Endodermal cell (in vitro differentiated cells): ENCODE measurements at regions not wholly inside any gene's neighbourhood (a gene's known extent, or its start where the extent isn't known, plus 50 kb on each side); places are given as distances from the start of the nearest gene placed in this dataset.

Source experiments
- DNase-seq: peaks from one replicate; pipeline ENCODE4 v3.0.0-alpha.2; 2017
- H3K27ac ChIP-seq: 2 replicates; pipeline ENCODE4 v1.5.1; 2013; ENCODE audit warnings: mild to moderate bottlenecking, low read depth, low read length, moderate library complexity
- H3K27me3 ChIP-seq: 2 replicates; pipeline ENCODE4 v1.6.1; 2013; ENCODE audit warnings: mild to moderate bottlenecking, low read length, moderate library complexity; ENCODE audit not compliant: insufficient read depth, control insufficient read depth, poor library complexity, severe bottlenecking
- H3K36me3 ChIP-seq: 2 replicates; pipeline ENCODE4 v1.7.0; 2013; ENCODE audit warnings: mild to moderate bottlenecking, low read length, moderate library complexity; ENCODE audit not compliant: control insufficient read depth, insufficient read depth
- H3K4me1 ChIP-seq: one replicate; pipeline ENCODE4 v1.7.0; 2013; ENCODE audit warnings: low read length; ENCODE audit not compliant: control insufficient read depth, insufficient read depth
- H3K4me3 ChIP-seq: 2 replicates; pipeline ENCODE4 v1.5.1; 2013; ENCODE audit warnings: mild to moderate bottlenecking, low read length, moderate library complexity
- H3K9ac ChIP-seq: 2 replicates; pipeline ENCODE4 v1.6.1; 2013; ENCODE audit warnings: mild to moderate bottlenecking, low read length, moderate library complexity; ENCODE audit not compliant: poor library complexity, severe bottlenecking; ENCODE audit errors: extremely low read depth
- H3K9me3 ChIP-seq: 2 replicates; pipeline ENCODE4 v1.6.1; 2013; ENCODE audit warnings: mild to moderate bottlenecking, low read length, moderate library complexity; ENCODE audit not compliant: control insufficient read depth
- H3K27ac Mint-ChIP-seq: 2 replicates; pipeline ENCODE4 v1.8.0; 2020; ENCODE audit warnings: mixed read lengths
- H3K27me3 Mint-ChIP-seq: 2 replicates; pipeline ENCODE4 v1.8.0; 2021; ENCODE audit warnings: mild to moderate bottlenecking, mixed read lengths; ENCODE audit not compliant: insufficient read depth
- H3K36me3 Mint-ChIP-seq: 2 replicates; pipeline ENCODE4 v1.8.0; 2020; ENCODE audit warnings: low read depth, mixed read lengths
- H3K4me1 Mint-ChIP-seq: 2 replicates; pipeline ENCODE4 v1.8.0; 2020; ENCODE audit warnings: mixed read lengths
- H3K4me3 Mint-ChIP-seq: 2 replicates; pipeline ENCODE4 v1.8.0; 2020; ENCODE audit warnings: mild to moderate bottlenecking, moderate library complexity, mixed read lengths
- H3K9me3 Mint-ChIP-seq: 2 replicates; pipeline ENCODE4 v1.8.0; 2020; ENCODE audit warnings: mild to moderate bottlenecking, mixed read lengths
- WGBS, 2 experiments: methylation state at CpG; one replicate each; pipeline versions ENCODE4 v1.1.5 to v1.1.7; 2013; ENCODE audit warnings: missing lambda C conversion rate in 2 of 2, mixed read lengths in 1 of 2; ENCODE audit not compliant: insufficient coverage in 1 of 2, insufficient read length in 1 of 2; 5-methylcytosine and 5-hydroxymethylcytosine counted together
- TF ChIP-seq, protein P1 (sequence below): fragments of 200-600 bp; sonication (generic); conservative IDR thresholded peaks from 2 replicates; pipeline ENCODE4 v1.5.0; 2021; ENCODE audit warnings: antibody characterized with exemption, mild to moderate bottlenecking

DNA sequence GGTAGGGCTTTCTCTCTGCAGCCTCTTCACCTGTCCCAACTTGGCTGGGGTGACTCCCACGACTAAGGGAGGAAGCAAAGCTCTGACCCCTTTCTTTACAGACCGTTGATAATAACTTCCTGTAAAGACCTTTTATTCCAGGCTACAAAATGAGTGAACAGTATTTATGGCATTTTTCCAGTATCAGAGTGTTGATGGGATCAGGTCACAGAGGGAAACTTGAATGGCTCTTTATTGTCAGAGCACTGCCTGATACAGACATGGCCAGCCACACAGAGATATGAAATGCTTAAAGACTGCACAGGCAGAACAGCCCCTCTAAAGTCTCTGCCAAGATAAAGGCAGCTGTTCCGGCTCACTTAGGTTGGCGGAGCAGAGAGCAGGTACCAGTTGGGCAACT lies 1033.9 kb upstream of the NR2F2 start:
- Mint-ChIP-seq H3K36me3 (no peaks in the 10 kb centered on the region), H3K27me3 (no peaks in the 10 kb centered on the region), H3K9me3 (no peaks in the 10 kb centered on the region), H3K27ac (no peak overlapping the region), H3K4me1 (peaks cover 2% of the 10 kb centered on the region), H3K4me3 (no peak overlapping the region)
- no peak for DNase-seq
- Histone ChIP-seq H3K9me3 (no peaks in the 10 kb centered on the region), H3K27me3 (no peaks in the 10 kb centered on the region), H3K4me1 (no peaks in the 10 kb centered on the region), H3K9ac (no peak overlapping the region), H3K27ac (peak overlapping the region; percentile 32), H3K4me3 (no peak overlapping the region), H3K36me3 (no peaks in the 10 kb centered on the region)
- TF ChIP-seq, protein P1, sequence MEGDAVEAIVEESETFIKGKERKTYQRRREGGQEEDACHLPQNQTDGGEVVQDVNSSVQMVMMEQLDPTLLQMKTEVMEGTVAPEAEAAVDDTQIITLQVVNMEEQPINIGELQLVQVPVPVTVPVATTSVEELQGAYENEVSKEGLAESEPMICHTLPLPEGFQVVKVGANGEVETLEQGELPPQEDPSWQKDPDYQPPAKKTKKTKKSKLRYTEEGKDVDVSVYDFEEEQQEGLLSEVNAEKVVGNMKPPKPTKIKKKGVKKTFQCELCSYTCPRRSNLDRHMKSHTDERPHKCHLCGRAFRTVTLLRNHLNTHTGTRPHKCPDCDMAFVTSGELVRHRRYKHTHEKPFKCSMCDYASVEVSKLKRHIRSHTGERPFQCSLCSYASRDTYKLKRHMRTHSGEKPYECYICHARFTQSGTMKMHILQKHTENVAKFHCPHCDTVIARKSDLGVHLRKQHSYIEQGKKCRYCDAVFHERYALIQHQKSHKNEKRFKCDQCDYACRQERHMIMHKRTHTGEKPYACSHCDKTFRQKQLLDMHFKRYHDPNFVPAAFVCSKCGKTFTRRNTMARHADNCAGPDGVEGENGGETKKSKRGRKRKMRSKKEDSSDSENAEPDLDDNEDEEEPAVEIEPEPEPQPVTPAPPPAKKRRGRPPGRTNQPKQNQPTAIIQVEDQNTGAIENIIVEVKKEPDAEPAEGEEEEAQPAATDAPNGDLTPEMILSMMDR: no peak
- 90% methylated on average over 2 to 4 of the region's 4 CpGs for WGBS, 2 experiments

DNA sequence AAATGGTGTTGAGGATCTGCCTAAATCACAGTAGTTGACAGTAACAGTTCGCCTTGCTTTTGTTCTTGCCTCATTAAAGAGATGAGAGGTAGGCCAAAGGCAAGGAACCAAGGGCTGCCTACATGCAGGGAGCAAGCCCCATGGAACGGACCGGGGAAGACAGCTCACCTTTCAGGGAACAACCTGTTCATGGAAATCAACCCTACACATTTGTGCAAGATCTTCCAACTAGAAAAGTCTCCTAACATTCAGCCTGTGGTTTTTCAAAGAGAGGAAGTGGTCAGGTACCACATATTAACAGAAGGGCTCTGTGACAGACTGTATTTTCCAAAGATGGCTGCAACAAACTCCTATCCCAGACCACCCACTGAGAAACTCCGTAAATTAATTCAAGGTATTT lies 1031.8 kb upstream of the NR2F2 start:
- Mint-ChIP-seq H3K4me1 (no peaks in the 10 kb centered on the region), H3K4me3 (no peak overlapping the region), H3K27ac (no peak overlapping the region), H3K36me3 (no peaks in the 10 kb centered on the region), H3K9me3 (no peaks in the 10 kb centered on the region), H3K27me3 (no peaks in the 10 kb centered on the region)
- H3K9ac ChIP-seq: no peak overlapping the region
- no peaks in the 10 kb centered on the region for H3K27me3 ChIP-seq
- TF ChIP-seq, protein P1: no peak
- no peak for DNase-seq
- no peak overlapping the region for H3K4me3 ChIP-seq
- no peak overlapping the region for H3K27ac ChIP-seq
- H3K9me3 ChIP-seq: no peaks in the 10 kb centered on the region
- H3K36me3 ChIP-seq: no peaks in the 10 kb centered on the region
- H3K4me1 ChIP-seq: no peaks in the 10 kb centered on the region
- WGBS, 2 experiments: 88 to 96% methylated on average over 1 to 3 of the region's 4 CpGs

DNA sequence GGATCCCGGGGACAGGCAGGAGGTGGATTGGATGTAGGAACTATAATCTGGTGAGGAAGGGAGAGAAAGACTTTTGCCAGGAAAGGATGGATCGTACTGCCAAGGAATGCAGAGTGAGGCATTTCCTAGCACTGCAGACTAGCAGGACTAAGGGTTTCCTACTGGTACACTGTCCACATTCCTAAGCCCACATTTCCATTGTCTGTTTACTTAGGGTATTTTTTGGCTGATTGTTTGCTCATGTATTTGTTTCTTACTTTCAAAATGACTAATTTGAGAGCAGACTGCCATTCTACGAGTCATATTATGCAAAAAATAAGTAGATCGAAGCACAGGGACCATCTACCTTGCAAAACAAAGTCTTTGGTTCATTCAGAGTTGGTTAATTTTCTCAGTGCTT lies 1029.5 kb upstream of the NR2F2 start:
- no peaks in the 10 kb centered on the region for H3K9me3 ChIP-seq
- Mint-ChIP-seq H3K4me3 (no peak overlapping the region), H3K36me3 (no peaks in the 10 kb centered on the region), H3K4me1 (peaks cover 7% of the 10 kb centered on the region), H3K27ac (no peak overlapping the region), H3K27me3 (no peaks in the 10 kb centered on the region), H3K9me3 (no peaks in the 10 kb centered on the region)
- H3K4me3 ChIP-seq: no peak overlapping the region
- no peak overlapping the region for H3K9ac ChIP-seq
- DNase-seq: no peak
- TF ChIP-seq, protein P1: no peak
- H3K36me3 ChIP-seq: no peaks in the 10 kb centered on the region
- H3K27me3 ChIP-seq: no peaks in the 10 kb centered on the region
- WGBS, 2 experiments: 76 to 91% methylated on average over 3 to 4 of the region's 4 CpGs
- no peak overlapping the region for H3K27ac ChIP-seq
- H3K4me1 ChIP-seq: no peaks in the 10 kb centered on the region
